ENCODE measurements at regions not wholly inside any gene's neighbourhood (a gene's known extent, or its start where the extent isn't known, plus 50 kb on each side); places are given as distances from the start of the nearest gene placed in this dataset.

GRCh38 chr2:16257322-16258028 is 317.1 kb downstream of the MYCN start:
- DNase-seq (ENCODE audit: low read depth): no peak

GRCh38 chr2:16256601-16257321 is 316.4 kb downstream of the MYCN start:
- no peak for DNase-seq (ENCODE audit: low read depth)

GRCh38 chr2:16255120-16255519 is 314.8 kb downstream of the MYCN start:
- DNase-seq (ENCODE audit: low read depth): no peak

- DNase-seq (ENCODE audit: low read depth): no peak
Observed at GRCh38 chr2:16254356-16254965, 314.1 kb downstream of the MYCN start.

- no peak for DNase-seq (ENCODE audit: low read depth)
Observed at GRCh38 chr2:16253291-16253690, 312.9 kb downstream of the MYCN start.

GRCh38 chr2:16252891-16253290 is 312.5 kb downstream of the MYCN start:
- DNase-seq (ENCODE audit: low read depth): no peak

- DNase-seq (ENCODE audit: low read depth): no peak
Observed at GRCh38 chr2:16252251-16252650, 311.9 kb downstream of the MYCN start.

- no peak for DNase-seq (ENCODE audit: low read depth)
Observed at GRCh38 chr2:16251511-16252225, 311.3 kb downstream of the MYCN start.

- DNase-seq (ENCODE audit: low read depth): no peak
Observed at GRCh38 chr2:16250886-16251285, 310.5 kb downstream of the MYCN start.

- no peak for DNase-seq (ENCODE audit: low read depth)
Observed at GRCh38 chr2:16250466-16250865, 310.1 kb downstream of the MYCN start.

GRCh38 chr2:16250056-16250425 is 309.7 kb downstream of the MYCN start:
- no peak for DNase-seq (ENCODE audit: low read depth)

GRCh38 chr2:16249246-16250055 is 309.1 kb downstream of the MYCN start:
- DNase-seq (ENCODE audit: low read depth): no peak

GRCh38 chr2:16248571-16249105 is 308.3 kb downstream of the MYCN start:
- DNase-seq (ENCODE audit: low read depth): no peak

GRCh38 chr2:16247326-16248122 is 307.2 kb downstream of the MYCN start:
- DNase-seq (ENCODE audit: low read depth): no peak

- no peak for DNase-seq (ENCODE audit: low read depth)
Observed at GRCh38 chr2:16246911-16247310, 306.6 kb downstream of the MYCN start.

- no peak for DNase-seq (ENCODE audit: low read depth)
Observed at GRCh38 chr2:16246281-16246850, 306.0 kb downstream of the MYCN start.

- DNase-seq (ENCODE audit: low read depth): no peak
Observed at GRCh38 chr2:16245481-16246054, 305.2 kb downstream of the MYCN start.

- DNase-seq (ENCODE audit: low read depth): no peak
Observed at GRCh38 chr2:16244966-16245320, 304.6 kb downstream of the MYCN start.

GRCh38 chr2:16244153-16244965 is 304.0 kb downstream of the MYCN start:
- no peak for DNase-seq (ENCODE audit: low read depth)

All from activated T-helper 9 cell treated with anti-CD3 and anti-CD28 coated beads, Interleukin-2, amount 50 U/mL, for 16 hours (primary cell).